ENCODE measurements at regions not wholly inside any gene's neighbourhood (a gene's known extent, or its start where the extent isn't known, plus 50 kb on each side); places are given as distances from the start of the nearest gene placed in this dataset.
A peak's percentile ranks its signal among the peaks of the same experiment; 100 is the strongest.

GRCh38 chr5:171574376-171574775 is 154.9 kb downstream of the FGF18 start:
- Histone ChIP-seq H3K9me3 (peaks cover 6% of the 10 kb centered on the region), H3K4me1 (no peaks in the 10 kb centered on the region), H3K27me3 (ENCODE audit: insufficient read depth in 3 of 3, low read length in 2 of 3) (peaks cover 0 to 4% (median 0%) of the 10 kb centered on the region in 3 donors), H3K4me3 (no peak overlapping the region), H3K36me3 (ENCODE audit: insufficient read depth in 1 of 2, low read depth in 1 of 2) (no peaks in the 10 kb centered on the region), H3K27ac (no peak overlapping the region)
- DNase-seq (peak; percentile 69 to 85), ATAC-seq (peak in 3 of 4 donors; percentile 44 to 65 (median 54))
- WGBS, 3 donors, result 50 to 53% (median 52%) methylated on average over 4 of the region's 4 CpGs
- intact Hi-C loops (cut with DNase I), result no loop called here
- TF ChIP-seq CTCF (IDR thresholded peaks at IDR 0.05), result no peak

GRCh38 chr5:171575386-171575785 is 155.9 kb downstream of the FGF18 start:
- 56 to 75% (median 66%) methylated on average over 3 of the region's 3 CpGs for WGBS, 3 donors

GRCh38 chr5:171575808-171576207 is 156.4 kb downstream of the FGF18 start:
- Histone ChIP-seq H3K36me3 (ENCODE audit: insufficient read depth in 1 of 2, low read depth in 1 of 2) (no peaks in the 10 kb centered on the region), H3K4me3 (no peak overlapping the region), H3K27me3 (ENCODE audit: insufficient read depth in 3 of 3, low read length in 2 of 3) (peaks cover 0 to 4% (median 0%) of the 10 kb centered on the region in 3 donors), H3K4me1 (no peaks in the 10 kb centered on the region), H3K9me3 (peaks cover 6% of the 10 kb centered on the region), H3K27ac (no peak overlapping the region)
- DNase-seq, result no peak
- WGBS, 3 donors, result 96 to 99% (median 98%) methylated on average over 3 of the region's 3 CpGs
- no peak for ATAC-seq
- intact Hi-C loops (cut with DNase I), result no loop called here
- TF ChIP-seq CTCF (IDR thresholded peaks at IDR 0.05), result no peak

More at GRCh38 chr5:171575386-171575785, 155.9 kb downstream of the FGF18 start:
- no peak for DNase-seq
- Histone ChIP-seq H3K27ac (no peak overlapping the region), H3K36me3 (ENCODE audit: insufficient read depth in 1 of 2, low read depth in 1 of 2) (no peaks in the 10 kb centered on the region), H3K4me3 (no peak overlapping the region), H3K27me3 (ENCODE audit: insufficient read depth in 3 of 3, low read length in 2 of 3) (peaks cover 0 to 4% (median 0%) of the 10 kb centered on the region in 3 donors), H3K9me3 (peaks cover 6% of the 10 kb centered on the region), H3K4me1 (no peaks in the 10 kb centered on the region)
- intact Hi-C loops (cut with DNase I), result no loop called here
- no peak for ATAC-seq
- no peak for TF ChIP-seq CTCF (IDR thresholded peaks at IDR 0.05)

GRCh38 chr5:171577042-171577758 is 157.8 kb downstream of the FGF18 start:
- Histone ChIP-seq H3K4me1 (no peaks in the 10 kb centered on the region), H3K36me3 (ENCODE audit: insufficient read depth in 1 of 2, low read depth in 1 of 2) (no peaks in the 10 kb centered on the region), H3K4me3 (no peak overlapping the region), H3K27me3 (ENCODE audit: insufficient read depth in 3 of 3, low read length in 2 of 3) (peaks cover 0 to 4% (median 2%) of the 10 kb centered on the region in 3 donors), H3K27ac (no peak overlapping the region), H3K9me3 (peaks cover 6% of the 10 kb centered on the region)
- TF ChIP-seq CTCF (IDR thresholded peaks at IDR 0.05), result no peak
- DNase-seq, result no peak
- no peak for ATAC-seq
- intact Hi-C loops (cut with DNase I), result no loop called here
- 82 to 86% (median 84%) methylated on average over 13 of the region's 13 CpGs for WGBS, 3 donors
